H1 (cell line): ENCODE measurements at regions not wholly inside any gene's neighbourhood (a gene's known extent, or its start where the extent isn't known, plus 50 kb on each side); places are given as distances from the start of the nearest gene placed in this dataset.
A peak's percentile ranks its signal among the peaks of the same experiment; 100 is the strongest.

ENCODE experiments used
- CTCF ChIA-PET: fragments of 300-600 bp; sonication (Branson Sonifier 250); formaldehyde crosslinking; loops from one replicate; lab custom pipeline; 2021; ENCODE audit not compliant: partially characterized antibody; lab: Charles Lee
- POLR2A ChIA-PET: fragments of 300-600 bp; sonication (Branson Sonifier 250); formaldehyde crosslinking; loops from one replicate; lab custom pipeline; 2021; ENCODE audit warnings: inconsistent platforms; ENCODE audit not compliant: partially characterized antibody; lab: Charles Lee
- DNase-seq, 2 experiments: peaks; one replicate each; pipeline versions ENCODE4 v3.0.0 to v3.0.0-alpha.2; 2010 to 2022; ENCODE audit warnings: low spot score in 2 of 2, low read depth in 1 of 2, mixed read lengths in 1 of 2
- FAIRE-seq: peaks from 2 replicates; lab custom pipeline; 2011; peaks lifted over from hg19 to GRCh38; lab: Jason Lieb, UNC
- H2AFZ ChIP-seq: 2 replicates; pipeline ENCODE4 v1.8.1; 2012; ENCODE audit warnings: low read length, inconsistent platforms
- H2AK5ac ChIP-seq: 2 replicates; pipeline ENCODE4 v1.6.1; 2013; ENCODE audit warnings: low read depth, low read length
- H2BK120ac ChIP-seq: replicated peaks from 2 replicates; pipeline ENCODE3; 2013; ENCODE audit warnings: low read depth, low read length, inconsistent platforms
- H2BK12ac ChIP-seq: 2 replicates; pipeline ENCODE4 v1.6.1; 2013; ENCODE audit warnings: low read depth, low read length
- H2BK15ac ChIP-seq: 2 replicates; pipeline ENCODE4 v1.6.1; 2013; ENCODE audit warnings: low read length
- H2BK20ac ChIP-seq: 2 replicates; pipeline ENCODE4 v1.6.1; 2013; ENCODE audit warnings: low read length
- H2BK5ac ChIP-seq: 2 replicates; pipeline ENCODE4 v1.6.1; 2013; ENCODE audit warnings: low read depth, low read length
- H3K14ac ChIP-seq: 2 replicates; pipeline ENCODE4 v1.6.1; 2013; ENCODE audit warnings: inconsistent platforms; ENCODE audit not compliant: insufficient read length
- H3K18ac ChIP-seq: 2 replicates; pipeline ENCODE4 v1.6.1; 2013; ENCODE audit warnings: low read length; ENCODE audit errors: extremely low read depth
- H3K23ac ChIP-seq: 2 replicates; pipeline ENCODE4 v1.6.1; 2013; ENCODE audit warnings: inconsistent platforms; ENCODE audit not compliant: insufficient read length
- H3K23me2 ChIP-seq: 2 replicates; pipeline ENCODE4 v1.6.1; 2013; ENCODE audit warnings: low read depth, low read length
- H3K27ac ChIP-seq: 2 replicates; pipeline ENCODE4 v1.6.1; 2011; ENCODE audit warnings: low read depth, low read length, inconsistent platforms
- H3K27me3 ChIP-seq, 4 experiments: replicated peaks in 1 of 4; 1 replicate in 1 of 4; 2 replicates in 3 of 4; pipeline versions ENCODE4 v1.6.1 to v1.8.1; 2011 to 2013; ENCODE audit warnings: low read length in 3 of 4, mild to moderate bottlenecking in 3 of 4, inconsistent platforms in 2 of 4, mixed read lengths in 2 of 4, moderate library complexity in 1 of 4; ENCODE audit not compliant: control insufficient read depth in 3 of 4, insufficient read depth in 3 of 4; ENCODE audit errors: extremely low read depth in 1 of 4
- H3K36me3 ChIP-seq, 4 experiments: 2 replicates each; pipeline versions ENCODE4 v1.6.1 to v1.8.1; 2011 to 2013; ENCODE audit warnings: mild to moderate bottlenecking in 4 of 4, low read length in 3 of 4, moderate library complexity in 2 of 4, control low read depth in 1 of 4, inconsistent platforms in 1 of 4; ENCODE audit not compliant: insufficient read depth in 4 of 4, control insufficient read depth in 2 of 4
- H3K4ac ChIP-seq: replicated peaks from 2 replicates; pipeline ENCODE3; 2013; ENCODE audit warnings: low read length, low read depth, mixed read lengths, inconsistent platforms; ENCODE audit not compliant: insufficient read length
- H3K4me1 ChIP-seq, 4 experiments: replicated peaks in 1 of 4; 1 replicate in 1 of 4; 2 replicates in 3 of 4; pipeline versions ENCODE4 v1.6.1 to v1.8.1; 2011 to 2013; ENCODE audit warnings: low read length in 3 of 4, inconsistent platforms in 2 of 4, mixed read lengths in 1 of 4; ENCODE audit not compliant: insufficient read depth in 4 of 4, control insufficient read depth in 3 of 4
- H3K4me2 ChIP-seq, 2 experiments: 2 replicates each; pipeline versions ENCODE4 v1.6.1 to v1.8.1; 2011 to 2013; ENCODE audit warnings: low read depth in 2 of 2, low read length in 2 of 2, control low read depth in 1 of 2, inconsistent platforms in 1 of 2, mild to moderate bottlenecking in 1 of 2; ENCODE audit not compliant: insufficient read depth in 1 of 2
- H3K4me3 ChIP-seq, 4 experiments: fragments of 200-600, 300-600 bp in 1 of 4; sonication (generic), shearing (Covaris generic), sonication (Bioruptor Twin) in 1 of 4; 2 replicates each; pipeline versions ENCODE4 v1.5.1 to v1.8.1; 2011 to 2016; ENCODE audit warnings: low read length in 4 of 4, low read depth in 3 of 4, control low read depth in 2 of 4, inconsistent platforms in 2 of 4, mild to moderate bottlenecking in 2 of 4, mixed read lengths in 1 of 4, moderate library complexity in 1 of 4; ENCODE audit not compliant: insufficient read depth in 2 of 4; ENCODE audit errors: extremely low read depth in 1 of 4
- H3K56ac ChIP-seq: replicated peaks from 2 replicates; pipeline ENCODE3; 2013; ENCODE audit warnings: low read depth, mild to moderate bottlenecking, mixed read lengths, low read length, inconsistent platforms; ENCODE audit not compliant: insufficient read length
- H3K79me1 ChIP-seq: 2 replicates; pipeline ENCODE4 v1.6.1; 2013; ENCODE audit warnings: low read depth, low read length, control low read depth
- H3K79me2 ChIP-seq, 2 experiments: 2 replicates each; pipeline versions ENCODE4 v1.6.1 to v1.8.1; 2012 to 2013; ENCODE audit warnings: low read length in 2 of 2, mild to moderate bottlenecking in 2 of 2, inconsistent platforms in 1 of 2; ENCODE audit not compliant: insufficient read depth in 2 of 2, control insufficient read depth in 1 of 2
- H3K9ac ChIP-seq, 4 experiments: replicated peaks in 1 of 4; 1 replicate in 1 of 4; 2 replicates in 3 of 4; pipeline versions ENCODE4 v1.6.1 to v1.8.1; 2011 to 2013; ENCODE audit warnings: low read depth in 3 of 4, low read length in 3 of 4, control low read depth in 2 of 4, mild to moderate bottlenecking in 2 of 4, moderate library complexity in 2 of 4, inconsistent platforms in 1 of 4; ENCODE audit errors: extremely low read depth in 1 of 4
- H3K9me3 ChIP-seq, 2 experiments: 2 replicates each; pipeline versions ENCODE4 v1.6.1 to v1.8.1; 2012 to 2013; ENCODE audit warnings: mild to moderate bottlenecking in 2 of 2, moderate library complexity in 2 of 2, control low read depth in 1 of 2, inconsistent platforms in 1 of 2, low read depth in 1 of 2, low read length in 1 of 2, mixed read lengths in 1 of 2; ENCODE audit not compliant: insufficient read depth in 2 of 2
- H4K20me1 ChIP-seq, 2 experiments: replicated peaks in 1 of 2; 2 replicates each; pipeline versions ENCODE3 to v1.8.1; 2011 to 2013; ENCODE audit warnings: inconsistent platforms in 2 of 2, low read length in 2 of 2, mild to moderate bottlenecking in 1 of 2; ENCODE audit not compliant: insufficient read depth in 2 of 2, control insufficient read depth in 1 of 2
- H4K5ac ChIP-seq: 2 replicates; pipeline ENCODE4 v1.6.1; 2013; ENCODE audit warnings: low read length, low read depth, mixed read lengths, inconsistent platforms; ENCODE audit not compliant: insufficient read length
- H4K8ac ChIP-seq: 2 replicates; pipeline ENCODE4 v1.8.0; 2013; ENCODE audit warnings: mild to moderate bottlenecking, moderate library complexity, low read length, inconsistent platforms; ENCODE audit not compliant: insufficient read depth; ENCODE audit errors: extremely low read depth
- H4K91ac ChIP-seq: replicated peaks from 2 replicates; pipeline ENCODE3; 2013; ENCODE audit warnings: low read length, mixed read lengths, inconsistent platforms; ENCODE audit not compliant: insufficient read length
- CEBPB ChIP-seq: IDR thresholded peaks from 2 replicates; pipeline ENCODE4 v1.6.1; 2012; ENCODE audit warnings: low read depth, low read length
- ZNF274 ChIP-seq: IDR thresholded peaks from 2 replicates; pipeline ENCODE4 v1.7.0; 2012; ENCODE audit warnings: low read length, borderline replicate concordance; ENCODE audit errors: extremely low read depth
- WGBS, 2 experiments: shearing (Covaris generic) in 1 of 2; methylation state at CpG; one replicate each; pipeline versions ENCODE4 v1.1.6 to v1.1.7; 2013 to 2015; ENCODE audit warnings: low lambda C conversion rate in 2 of 2, mixed read lengths in 2 of 2, inconsistent platforms in 1 of 2, low coverage in 1 of 2, missing lambda C conversion rate in 1 of 2; ENCODE audit not compliant: insufficient replicate concordance in 2 of 2, insufficient coverage in 1 of 2, insufficient read length in 1 of 2; ENCODE audit errors: extremely low coverage in 1 of 2, missing lambda C conversion rate in 1 of 2; 5-methylcytosine and 5-hydroxymethylcytosine counted together
- TF ChIP-seq, protein P1 (sequence below): IDR thresholded peaks from 2 replicates; pipeline ENCODE4 v1.6.1; 2011; ENCODE audit warnings: low read length, improper control_type of control experiment

DNA sequence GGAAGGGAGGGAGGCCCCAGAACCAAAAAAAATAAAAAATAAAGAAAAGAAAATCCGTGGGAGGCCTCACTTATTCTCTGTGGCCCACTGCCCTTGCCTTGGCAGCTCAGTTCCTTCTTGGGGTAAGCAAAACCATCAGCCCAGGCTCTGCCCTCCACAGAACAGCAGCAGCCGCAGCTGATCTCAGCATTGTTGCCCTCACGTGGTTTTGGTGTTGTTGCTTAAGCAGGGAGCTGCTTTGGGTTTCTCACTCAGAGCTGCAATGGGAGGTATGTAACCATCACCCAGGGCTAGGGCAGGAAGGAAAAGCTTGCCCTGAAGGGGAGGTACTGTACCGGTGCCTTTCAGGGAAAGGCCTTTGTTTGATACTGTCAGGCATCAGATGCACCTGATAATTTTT lies 374.7 kb upstream of the WWC1 start:
- FAIRE-seq, result no peak
- 58% methylated on average over 4 of the region's 4 CpGs; no CpG with 5 or more reads in 1 of the 2 experiments for WGBS, 2 experiments
- Histone ChIP-seq H3K56ac (no peak overlapping the region), H4K8ac (peak overlapping the region; percentile 39), H3K27ac (no peak overlapping the region), H3K4me2 (no peak overlapping the region), H3K36me3 (no peaks in the 10 kb centered on the region), H3K27me3 (no peaks in the 10 kb centered on the region), H4K20me1 (no peaks in the 10 kb centered on the region), H2BK120ac (no peak overlapping the region), H3K18ac (no peak overlapping the region), H3K4me3 (no peak overlapping the region), H3K79me2 (no peaks in the 10 kb centered on the region), H2BK20ac (0 out of 2 replicates have a peak overlapping the region, but pooled peaks have one; percentile 13), H4K5ac (no peak overlapping the region), H4K91ac (peak overlapping the region; percentile 19), H2AK5ac (no peak overlapping the region), H2BK15ac (0 out of 2 replicates have a peak overlapping the region, but pooled peaks have one; percentile 6), H3K4ac (peak overlapping the region; percentile 66), H2AFZ (peak overlapping the region; percentile 8; the same call in 1 of the 2 replicates), H3K14ac (no peak overlapping the region), H2BK5ac (no peak overlapping the region), H3K9me3 (no peaks in the 10 kb centered on the region), H3K23ac (no peak overlapping the region), H3K23me2 (0 out of 2 replicates have a peak, but pooled peaks cover 1% of the 10 kb centered on the region), H2BK12ac (no peak overlapping the region; the same call in 1 of the 2 replicates)
- no peak for DNase-seq
- POLR2A ChIA-PET, result no interaction called here
- CTCF ChIA-PET, result interaction anchor here (0.7 to 1.4 kb wide), 5 partner anchors 15 to 67 kb away, joined by 3 to 4 read pairs (median 4); no protein-coding TSS in a partner anchor
- TF ChIP-seq, protein P1, sequence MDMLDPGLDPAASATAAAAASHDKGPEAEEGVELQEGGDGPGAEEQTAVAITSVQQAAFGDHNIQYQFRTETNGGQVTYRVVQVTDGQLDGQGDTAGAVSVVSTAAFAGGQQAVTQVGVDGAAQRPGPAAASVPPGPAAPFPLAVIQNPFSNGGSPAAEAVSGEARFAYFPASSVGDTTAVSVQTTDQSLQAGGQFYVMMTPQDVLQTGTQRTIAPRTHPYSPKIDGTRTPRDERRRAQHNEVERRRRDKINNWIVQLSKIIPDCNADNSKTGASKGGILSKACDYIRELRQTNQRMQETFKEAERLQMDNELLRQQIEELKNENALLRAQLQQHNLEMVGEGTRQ, result peak; percentile 43; the same call in 1 of the 2 replicates
- no peak for TF ChIP-seq ZNF274
- TF ChIP-seq CEBPB, result 0 out of 2 replicates have a peak, but pooled peaks have one; percentile 44
- TF ChIP-seq, all 59 proteins: peak for 2
- H3K9ac ChIP-seq, result no peak overlapping the region
- H3K79me1 ChIP-seq, result no peaks in the 10 kb centered on the region
- peaks cover 0 to 7% (median 3%) of the 10 kb centered on the region in 4 experiments; a peak in 5 of 7 replicates for H3K4me1 ChIP-seq
